Hepatocyte (in vitro differentiated cells): ENCODE measurements at regions not wholly inside any gene's neighbourhood (a gene's known extent, or its start where the extent isn't known, plus 50 kb on each side); places are given as distances from the start of the nearest gene placed in this dataset.

Source experiments
- DNase-seq: peaks from one replicate; pipeline ENCODE4 v3.0.0-alpha.2; 2016; ENCODE audit warnings: low spot score
- H2AFZ ChIP-seq: fragments of 200-600 bp; sonication (generic); 2 replicates; pipeline ENCODE4 v1.6.0; 2016; ENCODE audit warnings: antibody characterized with exemption, mild to moderate bottlenecking
- H3K27ac ChIP-seq: fragments of 200-600 bp; sonication (generic); 2 replicates; pipeline ENCODE4 v1.5.1; 2016; ENCODE audit warnings: mild to moderate bottlenecking
- H3K27me3 ChIP-seq: fragments of 200-600 bp; sonication (generic); 2 replicates; pipeline ENCODE4 v1.6.1; 2016
- H3K36me3 ChIP-seq: fragments of 200-600 bp; sonication (generic); replicated peaks from 2 replicates; pipeline ENCODE4 v1.5.1; 2016; ENCODE audit warnings: low read depth; ENCODE audit not compliant: insufficient read depth
- H3K4me1 ChIP-seq: fragments of 200-600 bp; sonication (generic); 2 replicates; pipeline ENCODE4 v1.5.1; 2016; ENCODE audit warnings: mild to moderate bottlenecking, moderate library complexity; ENCODE audit not compliant: insufficient read depth
- H3K4me2 ChIP-seq: fragments of 200-600 bp; sonication (generic); 2 replicates; pipeline ENCODE4 v1.6.0; 2016
- H3K4me3 ChIP-seq: fragments of 200-600 bp; sonication (generic); 2 replicates; pipeline ENCODE4 v1.5.1; 2016; ENCODE audit warnings: mild to moderate bottlenecking
- H3K79me2 ChIP-seq: fragments of 200-600 bp; sonication (generic); 2 replicates; pipeline ENCODE4 v1.6.0; 2017; ENCODE audit warnings: mild to moderate bottlenecking
- H3K9me2 ChIP-seq: fragments of 200-600 bp; sonication (generic); replicated peaks from 2 replicates; pipeline ENCODE4 v1.6.0; 2017; ENCODE audit warnings: mild to moderate bottlenecking; ENCODE audit not compliant: insufficient read depth
- H3K9me3 ChIP-seq: fragments of 200-600 bp; sonication (generic); 2 replicates; pipeline ENCODE4 v1.5.1; 2016; ENCODE audit warnings: low read depth, mild to moderate bottlenecking
- H4K20me1 ChIP-seq: fragments of 200-600 bp; sonication (generic); 2 replicates; pipeline ENCODE4 v1.6.0; 2016; ENCODE audit warnings: mild to moderate bottlenecking; ENCODE audit not compliant: insufficient read depth, poor library complexity, severe bottlenecking
- CTCF ChIP-seq: fragments of 200-600 bp; sonication (generic); IDR thresholded peaks from 2 replicates; pipeline ENCODE4 v1.5.1; 2016; ENCODE audit warnings: antibody characterized with exemption, mild to moderate bottlenecking; ENCODE audit not compliant: poor library complexity
- EZH2 ChIP-seq: fragments of 200-600 bp; sonication (generic); IDR thresholded peaks from 2 replicates; pipeline ENCODE4 v1.6.1; 2016; ENCODE audit warnings: antibody characterized with exemption, mild to moderate bottlenecking, borderline replicate concordance
- EZH2phosphoT487 ChIP-seq: fragments of 200-600 bp; sonication (generic); IDR thresholded peaks from one replicate; pipeline ENCODE4 v1.6.1; 2018; ENCODE audit warnings: antibody characterized with exemption, mild to moderate bottlenecking, low read depth, moderate library complexity; ENCODE audit not compliant: unreplicated experiment, severe bottlenecking
- WGBS: methylation state at CpG from one replicate; pipeline ENCODE4 v1.1.6; 2016; ENCODE audit warnings: low lambda C conversion rate; ENCODE audit errors: missing lambda C conversion rate; 5-methylcytosine and 5-hydroxymethylcytosine counted together

GRCh38 chr12:19981944-19982343, 386.4 kb upstream of the PDE3A start:
- H3K36me3 ChIP-seq, result no peaks in the 10 kb centered on the region
- no peaks in the 10 kb centered on the region for H3K79me2 ChIP-seq
- H3K9me3 ChIP-seq, result no peaks in the 10 kb centered on the region
- no peaks in the 10 kb centered on the region for H3K4me1 ChIP-seq
- H3K27ac ChIP-seq, result no peak overlapping the region
- H2AFZ ChIP-seq, result no peak overlapping the region
- H3K4me2 ChIP-seq, result no peak overlapping the region
- TF ChIP-seq CTCF (no peak), EZH2phosphoT487 (no peak), EZH2 (no peak)
- H3K9me2 ChIP-seq, result no peaks in the 10 kb centered on the region
- no peaks in the 10 kb centered on the region for H3K27me3 ChIP-seq
- no peak for DNase-seq
- no peaks in the 10 kb centered on the region for H4K20me1 ChIP-seq
- no peak overlapping the region for H3K4me3 ChIP-seq
- 84% methylated on average over 2 of the region's 2 CpGs for WGBS

- H3K4me3 ChIP-seq, result no peak overlapping the region
- H3K4me1 ChIP-seq, result peaks cover 14% of the 10 kb centered on the region
- H3K9me2 ChIP-seq, result no peaks in the 10 kb centered on the region
- no peaks in the 10 kb centered on the region for H3K36me3 ChIP-seq
- no peaks in the 10 kb centered on the region for H3K79me2 ChIP-seq
- TF ChIP-seq EZH2phosphoT487 (no peak), CTCF (no peak), EZH2 (no peak)
- no peak for DNase-seq
- no peaks in the 10 kb centered on the region for H3K27me3 ChIP-seq
- no peak overlapping the region for H2AFZ ChIP-seq
- 60% methylated on average over 2 of the region's 2 CpGs for WGBS
- no peak overlapping the region for H3K4me2 ChIP-seq
- H3K27ac ChIP-seq, result no peak overlapping the region
- H4K20me1 ChIP-seq, result no peaks in the 10 kb centered on the region
- no peaks in the 10 kb centered on the region for H3K9me3 ChIP-seq
These were observed 380.3 kb upstream of the PDE3A start for GRCh38 chr12:19988001-19988400.

- H3K27ac ChIP-seq, result no peak overlapping the region
- 42% methylated on average over 3 of the region's 3 CpGs for WGBS
These were observed 379.9 kb upstream of the PDE3A start for GRCh38 chr12:19988459-19988873.

More at GRCh38 chr12:19988459-19988873, 379.9 kb upstream of the PDE3A start:
- no peaks in the 10 kb centered on the region for H3K79me2 ChIP-seq
- H2AFZ ChIP-seq, result no peak overlapping the region
- no peaks in the 10 kb centered on the region for H3K27me3 ChIP-seq
- no peak for DNase-seq
- no peaks in the 10 kb centered on the region for H3K36me3 ChIP-seq
- no peaks in the 10 kb centered on the region for H3K9me2 ChIP-seq
- H3K4me3 ChIP-seq, result no peak overlapping the region
- H3K9me3 ChIP-seq, result no peaks in the 10 kb centered on the region
- H3K4me2 ChIP-seq, result no peak overlapping the region
- TF ChIP-seq CTCF (no peak), EZH2 (no peak), EZH2phosphoT487 (no peak)
- no peaks in the 10 kb centered on the region for H4K20me1 ChIP-seq
- H3K4me1 ChIP-seq, result peaks cover 14% of the 10 kb centered on the region
